ENCODE measurements at regions not wholly inside any gene's neighbourhood (a gene's known extent, or its start where the extent isn't known, plus 50 kb on each side); places are given as distances from the start of the nearest gene placed in this dataset.

- no peak for TF ChIP-seq EP300 (IDR thresholded peaks at IDR 0.05)
- TF ChIP-seq CTCF (IDR thresholded peaks at IDR 0.05): no peak
- TF ChIP-seq POLR2AphosphoS5 (IDR thresholded peaks at IDR 0.05): no peak
Measured at GRCh38 chr4:134780244-134780643, 578.7 kb upstream of the PABPC4L start.

All from upper lobe of left lung (tissue), 4 donors.